GM21723 (cell line): ENCODE measurements at regions not wholly inside any gene's neighbourhood (a gene's known extent, or its start where the extent isn't known, plus 50 kb on each side); places are given as distances from the start of the nearest gene placed in this dataset.

ENCODE experiments used
- ATAC-seq: cut with Tn5 transposase; IDR thresholded peaks from one replicate; pipeline ENCODE4 v1.9.1; 2021; ENCODE audit warnings: mild to moderate bottlenecking, moderate library complexity; ENCODE audit not compliant: unreplicated experiment

GRCh38 chr11:134544095-134544815 lies 132.2 kb upstream of the B3GAT1 start:
- ATAC-seq: no peak

- no peak for ATAC-seq
Measured at GRCh38 chr11:134543645-134544044, 131.6 kb upstream of the B3GAT1 start.

GRCh38 chr11:134543241-134543640 lies 131.2 kb upstream of the B3GAT1 start:
- no peak for ATAC-seq

- no peak for ATAC-seq
Measured at GRCh38 chr11:134542401-134543165, 130.5 kb upstream of the B3GAT1 start.

- no peak for ATAC-seq
Measured at GRCh38 chr11:134541951-134542350, 129.9 kb upstream of the B3GAT1 start.

GRCh38 chr11:134541355-134541754 lies 129.3 kb upstream of the B3GAT1 start:
- ATAC-seq: no peak

- no peak for ATAC-seq
Measured at GRCh38 chr11:134539285-134539684, 127.2 kb upstream of the B3GAT1 start.

- no peak for ATAC-seq
Measured at GRCh38 chr11:134538742-134539141, 126.7 kb upstream of the B3GAT1 start.

GRCh38 chr11:134537941-134538340 lies 125.9 kb upstream of the B3GAT1 start:
- no peak for ATAC-seq

GRCh38 chr11:134537296-134537695 lies 125.3 kb upstream of the B3GAT1 start:
- ATAC-seq: no peak

GRCh38 chr11:134536677-134537076 lies 124.6 kb upstream of the B3GAT1 start:
- no peak for ATAC-seq

- no peak for ATAC-seq
Measured at GRCh38 chr11:134536219-134536618, 124.2 kb upstream of the B3GAT1 start.

GRCh38 chr11:134535029-134536025 lies 123.3 kb upstream of the B3GAT1 start:
- ATAC-seq: no peak

GRCh38 chr11:134533511-134533910 lies 121.5 kb upstream of the B3GAT1 start:
- no peak for ATAC-seq

- ATAC-seq: no peak
Measured at GRCh38 chr11:134532921-134533421, 120.9 kb upstream of the B3GAT1 start.

GRCh38 chr11:134532131-134532920 lies 120.3 kb upstream of the B3GAT1 start:
- ATAC-seq: no peak

GRCh38 chr11:134531327-134532130 lies 119.5 kb upstream of the B3GAT1 start:
- no peak for ATAC-seq

GRCh38 chr11:134530636-134531326 lies 118.7 kb upstream of the B3GAT1 start:
- no peak for ATAC-seq
